Neural cell (in vitro differentiated cells): ENCODE measurements at regions not wholly inside any gene's neighbourhood (a gene's known extent, or its start where the extent isn't known, plus 50 kb on each side); places are given as distances from the start of the nearest gene placed in this dataset.

Experiments used
- EP300 ChIP-seq: fragments of 450-650 bp; conservative IDR thresholded peaks from 2 replicates; pipeline ENCODE4 v1.6.1; 2014; ENCODE audit warnings: antibody characterized with exemption, mild to moderate bottlenecking, moderate library complexity; ENCODE audit not compliant: poor library complexity, severe bottlenecking
- POLR2AphosphoS5 ChIP-seq: IDR thresholded peaks from 2 replicates; pipeline ENCODE4 v1.6.1; 2012
- SMC3 ChIP-seq: fragments of 450-650 bp; conservative IDR thresholded peaks from 2 replicates; pipeline ENCODE4 v1.6.1; 2014; ENCODE audit warnings: antibody characterized with exemption, mild to moderate bottlenecking, moderate library complexity; ENCODE audit not compliant: poor library complexity
- TF ChIP-seq, protein P1 (sequence below): fragments of 450-650 bp; IDR thresholded peaks from 2 replicates; pipeline ENCODE4 v1.5.1; 2014; ENCODE audit warnings: antibody characterized with exemption, mild to moderate bottlenecking, moderate library complexity; ENCODE audit not compliant: poor library complexity, severe bottlenecking

DNA sequence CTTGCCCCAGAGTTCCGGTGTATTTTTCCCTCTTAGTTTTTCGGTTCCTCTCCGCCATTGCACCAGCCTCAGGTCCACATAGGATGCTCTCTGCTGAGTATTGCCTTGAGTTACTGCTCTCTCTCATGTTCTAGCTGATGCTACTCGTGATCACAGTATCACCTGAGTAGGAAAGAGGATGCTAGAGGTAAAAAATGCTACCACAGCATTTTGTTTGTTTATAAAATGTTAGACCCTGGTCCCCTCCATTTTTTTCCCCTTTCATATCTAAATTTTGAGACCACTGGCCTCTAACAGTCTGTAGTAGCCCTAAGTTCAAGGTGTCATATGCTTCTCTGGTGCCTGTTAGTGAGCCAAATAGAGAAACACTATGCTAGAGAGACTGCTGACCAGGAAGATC is 175.5 kb downstream of the OR2B2 start:
- TF ChIP-seq, protein P1, sequence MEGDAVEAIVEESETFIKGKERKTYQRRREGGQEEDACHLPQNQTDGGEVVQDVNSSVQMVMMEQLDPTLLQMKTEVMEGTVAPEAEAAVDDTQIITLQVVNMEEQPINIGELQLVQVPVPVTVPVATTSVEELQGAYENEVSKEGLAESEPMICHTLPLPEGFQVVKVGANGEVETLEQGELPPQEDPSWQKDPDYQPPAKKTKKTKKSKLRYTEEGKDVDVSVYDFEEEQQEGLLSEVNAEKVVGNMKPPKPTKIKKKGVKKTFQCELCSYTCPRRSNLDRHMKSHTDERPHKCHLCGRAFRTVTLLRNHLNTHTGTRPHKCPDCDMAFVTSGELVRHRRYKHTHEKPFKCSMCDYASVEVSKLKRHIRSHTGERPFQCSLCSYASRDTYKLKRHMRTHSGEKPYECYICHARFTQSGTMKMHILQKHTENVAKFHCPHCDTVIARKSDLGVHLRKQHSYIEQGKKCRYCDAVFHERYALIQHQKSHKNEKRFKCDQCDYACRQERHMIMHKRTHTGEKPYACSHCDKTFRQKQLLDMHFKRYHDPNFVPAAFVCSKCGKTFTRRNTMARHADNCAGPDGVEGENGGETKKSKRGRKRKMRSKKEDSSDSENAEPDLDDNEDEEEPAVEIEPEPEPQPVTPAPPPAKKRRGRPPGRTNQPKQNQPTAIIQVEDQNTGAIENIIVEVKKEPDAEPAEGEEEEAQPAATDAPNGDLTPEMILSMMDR: no peak
- no peak for TF ChIP-seq POLR2AphosphoS5
- no peak for TF ChIP-seq SMC3
- no peak for TF ChIP-seq EP300
